ENCODE measurements at regions not wholly inside any gene's neighbourhood (a gene's known extent, or its start where the extent isn't known, plus 50 kb on each side); places are given as distances from the start of the nearest gene placed in this dataset.
"Not testable (repeated sequence)": the region's sequence is repeated elsewhere in the genome, so short reads cannot be mapped to it uniquely, and the experiment has no call there.

- no peak for DNase-seq
Measured at GRCh38 chr16:85203462-85203813, 91.2 kb upstream of the CIBAR2 start.

- DNase-seq = no peak
Measured at GRCh38 chr16:85204242-85205010, 92.2 kb upstream of the CIBAR2 start.

- not testable (repeated sequence) for DNase-seq
Measured at GRCh38 chr16:85205257-85205656, 93.0 kb upstream of the CIBAR2 start.

- no peak for DNase-seq
Measured at GRCh38 chr16:85205747-85206471, 93.6 kb upstream of the CIBAR2 start.

DNA sequence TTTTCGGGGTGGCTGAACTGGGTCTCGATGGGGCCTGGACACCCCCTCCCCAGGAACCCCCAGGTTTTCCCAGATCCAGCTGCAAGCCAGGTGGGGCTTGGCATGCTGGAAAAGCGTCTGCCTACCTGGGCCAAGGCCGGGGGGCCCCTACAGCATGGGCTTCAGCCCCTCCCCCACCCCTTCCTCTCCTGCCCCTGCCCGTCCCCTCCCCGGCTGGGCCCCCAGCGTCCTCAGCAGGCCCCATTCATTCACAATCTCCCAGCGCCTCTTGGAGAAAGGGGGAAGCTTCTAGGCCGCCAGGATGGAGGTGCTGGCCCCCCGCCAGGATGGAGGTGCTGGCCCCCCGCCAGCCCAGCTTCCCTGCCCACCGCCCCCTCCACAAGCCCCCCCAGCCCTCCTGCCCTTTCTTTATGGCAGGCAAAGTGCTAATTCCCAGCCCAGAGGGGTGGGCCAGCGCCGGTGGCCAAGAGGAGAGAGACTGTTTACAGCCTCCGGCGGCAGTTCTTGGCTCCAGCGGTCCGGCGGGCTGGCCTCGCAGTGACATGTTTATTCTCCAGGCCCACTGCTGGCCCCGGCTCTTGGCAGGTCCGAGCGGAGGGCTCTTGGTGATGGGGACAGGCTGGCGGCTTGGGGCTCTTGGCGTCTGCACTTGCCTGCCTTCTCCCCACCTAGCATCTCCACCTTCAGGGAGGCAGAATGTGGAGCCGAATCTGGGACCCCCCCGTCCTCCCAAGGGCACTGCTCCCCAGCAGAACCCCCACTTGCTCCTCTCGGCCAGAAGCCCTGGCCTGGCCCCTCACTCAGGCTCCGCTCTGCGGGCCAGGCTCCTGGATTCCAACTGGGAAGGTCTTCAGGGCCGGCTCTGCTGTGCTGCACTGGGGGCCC, 94.4 kb upstream of the CIBAR2 start:
- DNase-seq = no peak

GRCh38 chr16:85207357-85207921, 95.2 kb upstream of the CIBAR2 start:
- DNase-seq = no peak

DNA sequence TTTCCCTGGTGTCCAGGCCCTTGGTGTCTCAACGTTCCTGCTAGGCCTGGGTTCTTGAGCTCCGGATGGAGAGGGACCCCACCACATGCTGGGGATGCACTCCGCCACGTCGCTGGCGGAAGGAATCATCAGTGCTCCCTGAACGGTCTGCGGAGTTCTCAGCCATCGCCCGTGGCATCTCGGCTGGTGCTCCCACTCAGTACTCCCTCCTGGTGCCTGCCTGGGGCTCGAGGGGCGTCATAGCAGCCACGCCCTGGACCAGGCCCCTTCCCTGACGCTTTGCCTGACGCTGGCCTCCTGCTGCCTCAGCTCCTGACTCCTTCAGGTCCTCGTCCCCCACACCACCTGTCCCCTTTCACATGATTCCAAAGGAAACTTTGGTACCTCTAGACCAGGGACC, 95.9 kb upstream of the CIBAR2 start:
- no peak for DNase-seq

DNA sequence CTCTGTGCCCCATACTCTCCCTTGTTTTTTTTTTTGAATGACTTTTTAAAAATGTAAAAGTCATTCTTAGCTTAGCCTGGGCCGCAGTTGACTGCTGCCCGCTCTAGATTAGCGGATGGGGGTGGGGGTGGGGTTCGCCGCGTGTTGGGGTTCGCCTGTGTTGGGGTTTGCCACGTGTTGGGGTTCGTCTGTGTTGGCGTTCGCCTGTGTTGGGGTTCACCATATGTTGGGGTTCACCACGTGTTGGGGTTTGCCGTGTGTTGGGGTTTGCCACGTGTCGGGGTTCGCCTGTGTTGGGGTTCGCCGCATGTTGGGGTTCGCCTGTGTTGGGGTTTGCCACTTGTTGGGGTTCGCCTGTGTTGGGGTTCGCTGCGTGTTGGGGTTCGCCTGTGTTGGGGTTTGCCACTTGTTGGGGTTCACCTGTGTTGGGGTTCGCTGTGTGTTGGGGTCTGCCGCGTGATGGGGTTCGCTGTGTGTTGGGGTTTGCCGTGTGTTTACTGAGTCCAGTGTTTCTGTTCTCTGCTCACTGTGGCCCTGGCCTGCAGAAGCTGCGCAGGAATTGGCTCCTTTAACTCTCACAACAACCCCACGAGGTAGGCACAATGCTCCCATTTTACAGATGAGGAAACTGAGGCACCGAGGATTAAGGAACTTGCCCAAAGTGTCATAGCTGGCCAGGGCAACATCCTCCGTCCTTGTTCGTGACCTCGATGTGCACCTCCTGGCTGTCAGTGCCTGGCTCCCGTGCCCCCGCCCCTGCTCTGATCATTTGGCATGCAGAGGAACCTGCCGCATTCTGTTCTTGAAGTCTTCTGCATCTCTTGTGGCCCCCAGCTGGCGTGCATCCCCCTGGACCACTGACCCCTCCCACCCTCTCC, 96.6 kb upstream of the CIBAR2 start:
- no peak for DNase-seq

DNA sequence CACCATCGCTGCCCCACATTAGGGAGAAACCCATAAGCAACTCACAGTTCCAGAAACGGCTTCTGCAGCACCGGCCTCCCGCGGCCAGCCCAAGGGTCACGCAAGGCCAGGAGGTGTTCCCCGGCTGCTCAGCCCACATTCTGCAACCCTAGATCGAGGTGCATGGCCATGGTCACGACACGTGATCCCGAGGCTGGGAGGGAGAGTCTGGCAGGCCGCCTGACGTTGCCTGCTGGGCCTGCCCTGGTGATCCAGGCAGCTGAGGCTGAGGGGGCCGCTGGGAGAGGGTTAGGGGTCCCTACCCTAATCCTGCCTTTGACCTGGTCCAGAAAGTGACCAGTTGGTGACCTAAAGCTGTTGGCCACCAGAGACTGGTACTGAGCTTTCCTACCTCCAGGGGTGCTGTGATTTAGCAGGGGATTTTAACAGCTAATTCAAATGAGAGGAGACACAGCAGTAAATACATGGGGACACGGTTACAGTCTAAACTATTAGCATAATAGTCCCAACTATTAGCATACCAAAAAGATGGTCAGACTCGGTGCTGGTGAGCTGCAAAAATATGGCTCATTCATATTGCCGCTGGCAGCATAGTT, 97.4 kb upstream of the CIBAR2 start:
- no peak for DNase-seq

- no peak for DNase-seq
Measured at GRCh38 chr16:85210423-85211169, 98.3 kb upstream of the CIBAR2 start.

GRCh38 chr16:85211271-85211801, 99.1 kb upstream of the CIBAR2 start:
- no peak for DNase-seq

GRCh38 chr16:85213926-85214675, 101.8 kb upstream of the CIBAR2 start:
- DNase-seq = no peak

DNA sequence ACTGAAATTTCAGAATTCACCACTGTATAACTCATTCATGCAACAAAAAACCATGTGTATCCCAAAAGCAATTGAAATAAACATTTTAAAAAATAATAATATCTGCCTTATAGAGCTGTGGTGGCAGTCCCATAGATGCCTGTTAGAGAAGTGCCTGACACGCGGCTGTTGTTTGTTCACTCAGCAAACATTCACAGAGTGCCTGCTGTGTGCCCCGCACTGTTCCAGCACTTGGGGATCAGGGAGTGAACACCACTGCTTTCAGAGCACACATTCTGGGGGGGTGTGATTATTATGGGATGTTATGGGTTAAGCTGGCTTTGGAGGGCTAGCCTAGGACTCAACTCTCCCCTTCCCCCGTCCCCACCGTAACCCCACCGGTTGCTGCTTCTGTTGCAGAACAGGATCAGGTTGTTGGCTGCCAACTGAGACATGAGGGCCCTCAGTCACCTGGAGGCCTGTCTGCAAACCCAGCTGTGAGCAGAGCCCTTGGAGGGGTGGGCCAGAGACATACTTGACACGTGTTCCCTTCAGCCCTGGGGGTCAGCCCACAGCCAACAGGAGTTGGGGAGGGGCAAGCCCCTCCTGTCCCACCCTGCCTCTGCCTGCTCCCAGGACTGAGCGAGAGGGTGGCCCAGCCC, 103.3 kb upstream of the CIBAR2 start:
- no peak for DNase-seq

GRCh38 chr16:85216522-85217375, 104.5 kb upstream of the CIBAR2 start:
- no peak for DNase-seq

GRCh38 chr16:85220125-85220839, 108.0 kb upstream of the CIBAR2 start:
- peak in 1 of 2 experiments; percentile 58 for DNase-seq

DNA sequence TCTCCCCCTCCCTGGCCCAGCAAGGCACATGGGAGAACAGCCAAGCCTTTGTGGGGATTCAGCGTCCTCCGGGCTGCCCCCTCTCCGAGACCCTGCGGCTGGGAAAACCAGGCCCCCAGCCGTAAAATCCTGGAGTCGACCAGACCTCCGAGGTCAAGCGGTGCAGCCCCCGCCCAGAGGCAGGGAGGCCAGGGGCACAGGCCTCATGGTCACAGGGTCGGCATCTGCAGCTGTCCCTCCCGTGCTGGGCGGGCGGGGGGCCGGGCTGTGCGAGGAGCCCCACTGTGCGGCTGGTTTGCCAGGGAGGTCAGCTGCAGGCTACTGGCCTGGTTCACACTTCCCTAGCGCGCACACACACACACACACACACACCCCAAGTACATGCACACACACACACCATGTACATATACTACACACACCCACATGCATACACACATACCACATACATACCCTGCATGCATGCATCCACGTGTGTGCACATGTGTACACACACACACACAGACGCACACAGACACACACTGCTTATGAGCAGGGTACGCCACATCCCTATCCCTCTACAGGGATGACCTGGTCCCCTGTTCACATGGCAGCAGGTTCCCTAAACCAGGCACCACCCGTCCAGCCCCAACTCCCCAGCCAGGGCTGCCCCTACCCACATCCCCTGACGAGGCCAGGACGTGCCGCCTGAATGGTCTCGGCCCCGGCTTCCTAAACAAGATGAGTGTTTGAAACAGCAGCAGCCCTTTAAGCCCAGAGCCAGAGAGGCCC, 108.9 kb upstream of the CIBAR2 start:
- no peak for DNase-seq

DNA sequence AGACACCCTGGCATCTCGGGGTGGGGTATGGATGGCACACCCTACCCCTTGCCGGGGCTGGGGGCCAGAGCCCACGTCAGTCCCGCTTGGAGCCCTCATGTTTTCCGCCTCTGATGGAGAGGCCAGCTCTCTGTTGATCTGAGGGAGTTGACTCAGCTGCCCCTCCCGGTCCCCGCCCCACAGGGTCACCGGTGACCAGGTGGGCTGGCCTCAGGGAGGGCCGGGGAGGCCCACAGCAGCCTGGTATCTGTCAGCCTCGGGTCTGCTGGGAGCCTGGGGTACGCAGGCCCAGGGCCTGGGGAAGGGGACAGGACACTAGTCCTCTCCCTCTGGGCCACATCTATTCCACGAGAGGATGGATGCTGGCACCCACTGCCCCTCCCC, 109.5 kb upstream of the CIBAR2 start:
- no peak for DNase-seq
